Testis (tissue), 2 donors: ENCODE measurements at regions not wholly inside any gene's neighbourhood (a gene's known extent, or its start where the extent isn't known, plus 50 kb on each side); places are given as distances from the start of the nearest gene placed in this dataset.

Experiments
- CTCF ChIP-seq, 3 experiments: fragments of 450-650 bp in 2 of 3; fragments of 200-600 bp in 1 of 3; sonication (generic) in 1 of 3; IDR thresholded peaks; one replicate each; pipeline ENCODE4 v1.5.1; 2016 to 2019; ENCODE audit warnings: antibody characterized with exemption in 3 of 3, mild to moderate bottlenecking in 2 of 3, moderate library complexity in 1 of 3
- POLR2A ChIP-seq: fragments of 450-650 bp; IDR thresholded peaks from one replicate; pipeline ENCODE4 v1.6.1; 2017; ENCODE audit warnings: antibody characterized with exemption, mild to moderate bottlenecking, moderate library complexity

GRCh38 chr10:44858988-44859387 is 52.1 kb upstream of the TMEM72 start:
- TF ChIP-seq CTCF (IDR thresholded peaks at IDR 0.05) (no peak), POLR2A (no peak)
